ENCODE measurements at regions not wholly inside any gene's neighbourhood (a gene's known extent, or its start where the extent isn't known, plus 50 kb on each side); places are given as distances from the start of the nearest gene placed in this dataset.

GRCh38 chr11:8794126-8794525 lies 111.5 kb downstream of the RPL27A start:
- no peak for TF ChIP-seq POLR2A (IDR thresholded peaks at IDR 0.05)
- no peak for TF ChIP-seq CTCF (IDR thresholded peaks at IDR 0.05)
- no peaks in the 10 kb centered on the region for H3K36me3 ChIP-seq
- H3K27me3 ChIP-seq, result no peaks in the 10 kb centered on the region
- H3K9me3 ChIP-seq, result no peaks in the 10 kb centered on the region
- no peak for DNase-seq
- intact Hi-C loops (cut with DNase I; ENCODE audit: low total_unique reads), result no loop called here
- peaks cover 7 to 12% of the 10 kb centered on the region in 2 donors for H3K4me1 ChIP-seq
- H3K4me3 ChIP-seq, result no peak overlapping the region
- H3K27ac ChIP-seq, result peak overlapping the region; percentile 59 to 64

- TF ChIP-seq CTCF (IDR thresholded peaks at IDR 0.05), result peak in 2 of 4 experiments; percentile 12 to 18
- TF ChIP-seq POLR2A (IDR thresholded peaks at IDR 0.05), result no peak
- peak overlapping the region; percentile 59 to 64 for H3K27ac ChIP-seq
Measured at GRCh38 chr11:8794677-8795103, 112.1 kb downstream of the RPL27A start.

GRCh38 chr11:8796941-8797340 lies 114.0 kb upstream of the AKIP1 start:
- peak overlapping the region; percentile 90 to 96 for H3K27ac ChIP-seq
- intact Hi-C loops (cut with DNase I; ENCODE audit: low total_unique reads), result no loop called here
- peaks cover 15 to 16% of the 10 kb centered on the region in 2 donors for H3K4me1 ChIP-seq

More at GRCh38 chr11:8794677-8795103, 112.1 kb downstream of the RPL27A start:
- H3K27me3 ChIP-seq, result no peaks in the 10 kb centered on the region
- intact Hi-C loops (cut with DNase I; ENCODE audit: low total_unique reads), result no loop called here
- H3K4me3 ChIP-seq, result no peak overlapping the region
- DNase-seq, result no peak
- H3K36me3 ChIP-seq, result no peaks in the 10 kb centered on the region
- H3K4me1 ChIP-seq, result peaks cover 7 to 14% of the 10 kb centered on the region in 2 donors
- H3K9me3 ChIP-seq, result no peaks in the 10 kb centered on the region

GRCh38 chr11:8799273-8799672 lies 111.7 kb upstream of the AKIP1 start:
- H3K36me3 ChIP-seq, result no peaks in the 10 kb centered on the region
- H3K27ac ChIP-seq, result peak overlapping the region; percentile 90 to 96
- H3K9me3 ChIP-seq, result no peaks in the 10 kb centered on the region
- H3K4me1 ChIP-seq, result peaks cover 15 to 20% of the 10 kb centered on the region in 2 donors
- no peaks in the 10 kb centered on the region for H3K27me3 ChIP-seq
- TF ChIP-seq CTCF (IDR thresholded peaks at IDR 0.05), result no peak
- no peak for TF ChIP-seq POLR2A (IDR thresholded peaks at IDR 0.05)
- H3K4me3 ChIP-seq, result no peak overlapping the region
- intact Hi-C loops (cut with DNase I; ENCODE audit: low total_unique reads), result no loop called here
- DNase-seq, result no peak

More at GRCh38 chr11:8796941-8797340, 114.0 kb upstream of the AKIP1 start:
- Histone ChIP-seq H3K4me3 (no peak overlapping the region), H3K36me3 (no peaks in the 10 kb centered on the region), H3K9me3 (no peaks in the 10 kb centered on the region), H3K27me3 (no peaks in the 10 kb centered on the region)
- no peak for DNase-seq
- TF ChIP-seq POLR2A (IDR thresholded peaks at IDR 0.05), result no peak
- no peak for TF ChIP-seq CTCF (IDR thresholded peaks at IDR 0.05)

GRCh38 chr11:8800520-8801110 lies 110.4 kb upstream of the AKIP1 start:
- Histone ChIP-seq H3K4me3 (no peak overlapping the region), H3K4me1 (peaks cover 11 to 15% of the 10 kb centered on the region in 2 donors), H3K27me3 (no peaks in the 10 kb centered on the region), H3K27ac (peak overlapping the region; percentile 90 to 96), H3K9me3 (no peaks in the 10 kb centered on the region), H3K36me3 (no peaks in the 10 kb centered on the region)
- TF ChIP-seq POLR2A (IDR thresholded peaks at IDR 0.05) (no peak), CTCF (IDR thresholded peaks at IDR 0.05) (no peak)
- DNase-seq, result no peak
- intact Hi-C loops (cut with DNase I; ENCODE audit: low total_unique reads), result loop anchor here (10.0 kb wide), 1 partner anchor 96 kb away; no protein-coding TSS in a partner anchor
